Thymus (tissue), 11 donors: ENCODE measurements at regions not wholly inside any gene's neighbourhood (a gene's known extent, or its start where the extent isn't known, plus 50 kb on each side); places are given as distances from the start of the nearest gene placed in this dataset.
"Not testable (repeated sequence)": the region's sequence is repeated elsewhere in the genome, so short reads cannot be mapped to it uniquely, and the experiment has no call there.

Experiments
- DNase-seq, 9 donors: peaks; one replicate each; pipeline ENCODE4 v3.0.0-alpha.2; 2013; ENCODE audit warnings: low spot score in 9 of 9, low read depth in 6 of 9, missing footprints in 1 of 9
- H3K27ac ChIP-seq, 2 donors: one replicate each; pipeline ENCODE4 v1.5.1; 2013; ENCODE audit warnings: control low read depth in 1 of 2, low read depth in 1 of 2, low read length in 1 of 2, mild to moderate bottlenecking in 1 of 2, moderate library complexity in 1 of 2
- H3K27me3 ChIP-seq, 2 donors: one replicate each; pipeline ENCODE4 v1.5.1; 2013; ENCODE audit warnings: low read length in 1 of 2; ENCODE audit not compliant: control insufficient read depth in 2 of 2, insufficient read depth in 1 of 2
- H3K36me3 ChIP-seq, 2 donors: one replicate each; pipeline ENCODE4 v1.5.1; 2013; ENCODE audit warnings: low read length in 1 of 2, mild to moderate bottlenecking in 1 of 2, moderate library complexity in 1 of 2; ENCODE audit not compliant: control insufficient read depth in 2 of 2, insufficient read depth in 2 of 2
- H3K4me1 ChIP-seq, 2 donors: one replicate each; pipeline ENCODE4 v1.5.1; 2013; ENCODE audit warnings: low read length in 2 of 2; ENCODE audit not compliant: control insufficient read depth in 2 of 2, insufficient read depth in 2 of 2
- H3K4me3 ChIP-seq, 2 donors: one replicate each; pipeline ENCODE4 v1.5.1; 2013; ENCODE audit warnings: low read length in 2 of 2, control low read depth in 1 of 2, mild to moderate bottlenecking in 1 of 2
- H3K9me3 ChIP-seq, 2 donors: one replicate each; pipeline ENCODE4 v1.5.1; 2013; ENCODE audit warnings: low read length in 1 of 2, mild to moderate bottlenecking in 1 of 2; ENCODE audit not compliant: control insufficient read depth in 2 of 2, insufficient read depth in 1 of 2
- WGBS: extraction: QIAGEN DNeasy Blood & Tissue Kit; methylation state at CpG from one replicate; pipeline ENCODE4 v1.1.7; 2013; 5-methylcytosine and 5-hydroxymethylcytosine counted together
- donor health status: healthy.

- no peak overlapping the region for H3K27ac ChIP-seq
- DNase-seq: no peak
- no peak overlapping the region for H3K4me3 ChIP-seq
- H3K4me1 ChIP-seq: no peaks in the 10 kb centered on the region
- no peaks in the 10 kb centered on the region for H3K27me3 ChIP-seq
- 91% methylated on average over 5 of the region's 5 CpGs for WGBS
- no peaks in the 10 kb centered on the region for H3K36me3 ChIP-seq
- no peaks in the 10 kb centered on the region for H3K9me3 ChIP-seq
Measured at GRCh38 chr2:56030901-56031300, 107.3 kb upstream of the EFEMP1 start.

GRCh38 chr2:56034258-56034657 is 110.7 kb upstream of the EFEMP1 start:
- H3K36me3 ChIP-seq: no peaks in the 10 kb centered on the region

GRCh38 chr2:56040189-56040588 is 116.6 kb upstream of the EFEMP1 start:
- no peak overlapping the region for H3K27ac ChIP-seq
- no peaks in the 10 kb centered on the region for H3K36me3 ChIP-seq
- no peaks in the 10 kb centered on the region for H3K4me1 ChIP-seq
- H3K9me3 ChIP-seq: no peaks in the 10 kb centered on the region
- H3K4me3 ChIP-seq: no peak overlapping the region
- 77% methylated on average over 3 of the region's 3 CpGs for WGBS
- no peak for DNase-seq
- H3K27me3 ChIP-seq: no peaks in the 10 kb centered on the region

More at GRCh38 chr2:56034258-56034657, 110.7 kb upstream of the EFEMP1 start:
- H3K27ac ChIP-seq: no peak overlapping the region
- H3K9me3 ChIP-seq: no peaks in the 10 kb centered on the region
- H3K27me3 ChIP-seq: no peaks in the 10 kb centered on the region
- no peak for DNase-seq
- H3K4me3 ChIP-seq: no peak overlapping the region
- H3K4me1 ChIP-seq: no peaks in the 10 kb centered on the region
- 86% methylated on average over 3 of the region's 3 CpGs for WGBS

- H3K4me3 ChIP-seq: no peak overlapping the region
- H3K27me3 ChIP-seq: no peaks in the 10 kb centered on the region
- H3K36me3 ChIP-seq: no peaks in the 10 kb centered on the region
- no peak overlapping the region for H3K27ac ChIP-seq
- no peaks in the 10 kb centered on the region for H3K9me3 ChIP-seq
- no peak for DNase-seq
- H3K4me1 ChIP-seq: no peaks in the 10 kb centered on the region
Measured at GRCh38 chr2:56040834-56041233, 117.3 kb upstream of the EFEMP1 start.

GRCh38 chr2:56047136-56047535 is 123.6 kb upstream of the EFEMP1 start:
- Histone ChIP-seq H3K4me1 (no peaks in the 10 kb centered on the region), H3K27me3 (no peaks in the 10 kb centered on the region), H3K27ac (no peak overlapping the region), H3K4me3 (no peak overlapping the region), H3K9me3 (no peaks in the 10 kb centered on the region), H3K36me3 (no peaks in the 10 kb centered on the region)
- 88% methylated on average over 3 of the region's 3 CpGs for WGBS
- DNase-seq: no peak

GRCh38 chr2:56049233-56049845 is 125.8 kb upstream of the EFEMP1 start:
- no peaks in the 10 kb centered on the region for H3K9me3 ChIP-seq
- no peaks in the 10 kb centered on the region for H3K27me3 ChIP-seq
- no peaks in the 10 kb centered on the region for H3K4me1 ChIP-seq
- no peak overlapping the region for H3K4me3 ChIP-seq
- WGBS: 82% methylated on average over 10 of the region's 10 CpGs
- no peaks in the 10 kb centered on the region for H3K36me3 ChIP-seq
- no peak for DNase-seq
- no peak overlapping the region for H3K27ac ChIP-seq

GRCh38 chr2:56053679-56054078 is 130.1 kb upstream of the EFEMP1 start:
- H3K4me1 ChIP-seq: no peaks in the 10 kb centered on the region
- H3K9me3 ChIP-seq: no peaks in the 10 kb centered on the region
- DNase-seq: no peak
- no peak overlapping the region for H3K27ac ChIP-seq
- no peaks in the 10 kb centered on the region for H3K27me3 ChIP-seq
- no peaks in the 10 kb centered on the region for H3K36me3 ChIP-seq
- whole genome bisulfite sequencing: 68% methylated on average over 3 of the region's 3 CpGs
- H3K4me3 ChIP-seq: no peak overlapping the region

- Histone ChIP-seq H3K9me3 (no peaks in the 10 kb centered on the region), H3K36me3 (no peaks in the 10 kb centered on the region), H3K4me3 (no peak overlapping the region), H3K4me1 (no peaks in the 10 kb centered on the region), H3K27ac (no peak overlapping the region), H3K27me3 (no peaks in the 10 kb centered on the region)
- DNase-seq: no peak
Measured at GRCh38 chr2:56055405-56055804, 128.4 kb upstream of the CCDC85A start.

- H3K36me3 ChIP-seq, H3K27me3 ChIP-seq, H3K4me3 ChIP-seq, H3K27ac ChIP-seq, H3K4me1 ChIP-seq, H3K9me3 ChIP-seq, DNase-seq: not testable (repeated sequence)
- WGBS: 97% methylated on average over 4 of the region's 4 CpGs
Measured at GRCh38 chr2:56061327-56061726, 122.5 kb upstream of the CCDC85A start.

GRCh38 chr2:56068746-56069145 is 115.0 kb upstream of the CCDC85A start:
- Histone ChIP-seq H3K4me1 (no peaks in the 10 kb centered on the region), H3K36me3 (no peaks in the 10 kb centered on the region), H3K27me3 (no peaks in the 10 kb centered on the region), H3K4me3 (no peak overlapping the region), H3K9me3 (no peaks in the 10 kb centered on the region), H3K27ac (no peak overlapping the region)
- no peak for DNase-seq
